SK-N-SH (cell line): ENCODE measurements at regions not wholly inside any gene's neighbourhood (a gene's known extent, or its start where the extent isn't known, plus 50 kb on each side); places are given as distances from the start of the nearest gene placed in this dataset.

Experiments used
- CTCF ChIA-PET: fragments of 300-600, 350-600 bp; formaldehyde crosslinking; extraction: SDS; loops from one replicate; lab custom pipeline; 2021; lab: Yijun Ruan, JAX
- POLR2A ChIA-PET: fragments of 350-600 bp; sonication (Branson Sonifier 250); formaldehyde crosslinking; extraction: SDS; loops from one replicate; lab custom pipeline; 2020; ENCODE audit warnings: antibody characterized with exemption, inconsistent platforms; lab: Yijun Ruan, JAX
- DNase-seq: peaks from one replicate; pipeline ENCODE4 v3.0.0; 2012
- H2AFZ ChIP-seq: fragments of 200-600 bp; sonication (generic); 2 replicates; pipeline ENCODE4 v1.8.1; 2016; ENCODE audit warnings: antibody characterized with exemption, mild to moderate bottlenecking, low read depth
- H3F3A ChIP-seq: fragments of 200-600 bp; sonication (generic); replicated peaks from 2 replicates; pipeline ENCODE3; 2016; ENCODE audit warnings: antibody characterized with exemption, mild to moderate bottlenecking; ENCODE audit not compliant: insufficient read depth
- H3K27ac ChIP-seq, 2 experiments: fragments of 200-500 bp in 1 of 2; fragments of 200-600 bp in 1 of 2; sonication (Bioruptor generic) in 1 of 2; sonication (generic), shearing (Covaris generic) in 1 of 2; 2 replicates each; pipeline versions ENCODE4 v1.5.1 to v1.6.1; 2014 to 2016; ENCODE audit warnings: low read depth in 2 of 2, inconsistent platforms in 1 of 2, low read length in 1 of 2, mild to moderate bottlenecking in 1 of 2, mixed read lengths in 1 of 2
- H3K27me3 ChIP-seq: fragments of 200-600 bp; sonication (generic), shearing (Covaris generic); 2 replicates; pipeline ENCODE4 v1.6.1; 2016; ENCODE audit warnings: mixed run types; ENCODE audit not compliant: insufficient read depth
- H3K36me3 ChIP-seq, 2 experiments: fragments of 200-500 bp in 1 of 2; fragments of 200-600 bp in 1 of 2; sonication (Bioruptor generic) in 1 of 2; sonication (generic) in 1 of 2; replicated peaks in 1 of 2; 2 replicates each; pipeline versions ENCODE3 to v1.5.1; 2014 to 2016; ENCODE audit warnings: low read length in 1 of 2, mild to moderate bottlenecking in 1 of 2; ENCODE audit not compliant: insufficient read depth in 2 of 2, control insufficient read depth in 1 of 2
- H3K4me1 ChIP-seq, 2 experiments: fragments of 200-500 bp in 1 of 2; fragments of 200-600 bp in 1 of 2; sonication (Bioruptor generic) in 1 of 2; sonication (generic), shearing (Covaris generic) in 1 of 2; 2 replicates each; pipeline versions ENCODE4 v1.5.1 to v1.6.1; 2014 to 2016; ENCODE audit warnings: low read depth in 1 of 2, low read length in 1 of 2, mixed run types in 1 of 2; ENCODE audit not compliant: insufficient read depth in 2 of 2, control insufficient read depth in 1 of 2
- H3K4me2 ChIP-seq: fragments of 200-600 bp; sonication (generic), shearing (Covaris generic); 2 replicates; pipeline ENCODE4 v1.6.1; 2017; ENCODE audit warnings: mixed run types
- H3K4me3 ChIP-seq, 2 experiments: fragments of 200-500 bp in 1 of 2; fragments of 200-600 bp in 1 of 2; sonication (Bioruptor generic) in 1 of 2; sonication (generic), shearing (Covaris generic) in 1 of 2; 2 replicates each; pipeline versions ENCODE4 v1.5.1 to v1.8.1; 2014 to 2016; ENCODE audit warnings: low read depth in 2 of 2, inconsistent platforms in 1 of 2, low read length in 1 of 2, mild to moderate bottlenecking in 1 of 2, mixed read lengths in 1 of 2, moderate library complexity in 1 of 2
- H3K79me2 ChIP-seq: fragments of 200-600 bp; sonication (generic); 2 replicates; pipeline ENCODE4 v1.8.1; 2017; ENCODE audit warnings: mild to moderate bottlenecking; ENCODE audit not compliant: insufficient read depth
- H3K9ac ChIP-seq: fragments of 200-600 bp; sonication (generic); 2 replicates; pipeline ENCODE4 v1.6.1; 2017; ENCODE audit warnings: mixed run types
- H3K9me2 ChIP-seq: fragments of 200-600 bp; sonication (generic); 2 replicates; pipeline ENCODE4 v1.6.1; 2017; ENCODE audit warnings: mixed run types
- H3K9me3 ChIP-seq: fragments of 200-600 bp; sonication (generic); 2 replicates; pipeline ENCODE4 v1.6.1; 2017; ENCODE audit warnings: mixed run types, mild to moderate bottlenecking, moderate library complexity
- H4K20me1 ChIP-seq: fragments of 200-600 bp; sonication (generic); 2 replicates; pipeline ENCODE4 v1.6.1; 2017; ENCODE audit warnings: mild to moderate bottlenecking, mixed run types; ENCODE audit not compliant: insufficient read depth
- CHD2 ChIP-seq: fragments of 150-350 bp; IDR thresholded peaks from 2 replicates; pipeline ENCODE4 v1.6.1; 2018; ENCODE audit warnings: low read length; ENCODE audit not compliant: partially characterized antibody
- CTCF ChIP-seq: fragments of 200-600 bp; sonication (generic); IDR thresholded peaks from 2 replicates; pipeline ENCODE4 v1.6.1; 2017; ENCODE audit warnings: antibody characterized with exemption, mild to moderate bottlenecking, moderate library complexity
- ELF1 ChIP-seq: IDR thresholded peaks from 2 replicates; pipeline ENCODE4 v1.4.0; 2012
- FOSL2 ChIP-seq: IDR thresholded peaks from 2 replicates; pipeline ENCODE4 v1.4.0; 2012; ENCODE audit warnings: low read depth, mild to moderate bottlenecking, moderate library complexity, borderline replicate concordance
- FOXM1 ChIP-seq: IDR thresholded peaks from 2 replicates; pipeline ENCODE4 v1.4.0; 2012; ENCODE audit warnings: low read depth, mild to moderate bottlenecking
- GATA2 ChIP-seq: sonication (generic); formaldehyde crosslinking; IDR thresholded peaks from 2 replicates; pipeline ENCODE4 v1.5.0; 2020; ENCODE audit warnings: mild to moderate bottlenecking, missing genetic modification reagents
- JUND ChIP-seq: IDR thresholded peaks from 2 replicates; pipeline ENCODE4 v1.4.0; 2012
- MAX ChIP-seq: IDR thresholded peaks from 2 replicates; pipeline ENCODE4 v1.4.0; 2012; ENCODE audit warnings: low read depth
- MEF2A ChIP-seq: IDR thresholded peaks from 2 replicates; pipeline ENCODE4 v1.4.0; 2012; ENCODE audit warnings: low read depth, borderline replicate concordance
- MXI1 ChIP-seq: IDR thresholded peaks from 2 replicates; pipeline ENCODE4 v1.6.1; 2012; ENCODE audit warnings: mild to moderate bottlenecking, low read depth, low read length, improper control_type of control experiment
- NFIC ChIP-seq: IDR thresholded peaks from 2 replicates; pipeline ENCODE4 v1.4.0; 2012; ENCODE audit warnings: borderline replicate concordance
- NRF1 ChIP-seq: IDR thresholded peaks from 2 replicates; pipeline ENCODE4 v1.6.1; 2012; ENCODE audit warnings: low read depth, mild to moderate bottlenecking, low read length
- PBX3 ChIP-seq: IDR thresholded peaks from 2 replicates; pipeline ENCODE4; 2012
- RAD21 ChIP-seq: IDR thresholded peaks from 2 replicates; pipeline ENCODE4 v1.6.1; 2012; ENCODE audit warnings: mild to moderate bottlenecking, low read length
- RCOR1 ChIP-seq: fragments of 150-350 bp; IDR thresholded peaks from 2 replicates; pipeline ENCODE4 v1.6.1; 2017; ENCODE audit warnings: antibody characterized with exemption, low read length
- REST ChIP-seq: IDR thresholded peaks from 2 replicates; pipeline ENCODE4 v1.6.1; 2012; ENCODE audit warnings: mild to moderate bottlenecking, low read depth, low read length, moderate library complexity
- RFX5 ChIP-seq: IDR thresholded peaks from 2 replicates; pipeline ENCODE4 v1.6.1; 2012; ENCODE audit warnings: mild to moderate bottlenecking, improper control_type of control experiment, low read length
- SIN3A ChIP-seq: IDR thresholded peaks from 2 replicates; pipeline ENCODE4 v1.6.1; 2012; ENCODE audit warnings: low read depth, mild to moderate bottlenecking, low read length, moderate library complexity, borderline replicate concordance
- SMC3 ChIP-seq: IDR thresholded peaks from 2 replicates; pipeline ENCODE4 v1.6.1; 2012; ENCODE audit warnings: low read depth, low read length, improper control_type of control experiment
- TAF1 ChIP-seq: IDR thresholded peaks from 2 replicates; pipeline ENCODE4 v1.6.1; 2012; ENCODE audit warnings: low read depth, mild to moderate bottlenecking, low read length, moderate library complexity, borderline replicate concordance
- USF1 ChIP-seq: IDR thresholded peaks from 2 replicates; pipeline ENCODE4 v1.4.0; 2012; ENCODE audit warnings: low read depth, borderline replicate concordance
- USF2 ChIP-seq: fragments of 150-350 bp; IDR thresholded peaks from 2 replicates; pipeline ENCODE4 v1.6.1; 2017; ENCODE audit warnings: antibody characterized with exemption, low read length, low read depth, borderline replicate concordance
- ZBTB33 ChIP-seq: IDR thresholded peaks from 2 replicates; pipeline ENCODE4 v1.4.0; 2012; ENCODE audit warnings: low read depth, borderline replicate concordance
- WGBS: methylation state at CpG from one replicate; pipeline ENCODE4 v1.1.6; 2017; ENCODE audit warnings: low lambda C conversion rate; 5-methylcytosine and 5-hydroxymethylcytosine counted together

GRCh38 chr22:23500508-23501260, 79.4 kb downstream of the IGLL1 start:
- peaks cover 0 to 30% of the 10 kb centered on the region in 2 experiments; a peak in 1 of 4 replicates for H3K4me1 ChIP-seq
- H2AFZ ChIP-seq = no peak overlapping the region
- no peaks in the 10 kb centered on the region for H4K20me1 ChIP-seq
- H3K27me3 ChIP-seq = no peaks in the 10 kb centered on the region
- ChIA-PET POLR2A (no interaction called here), CTCF (no interaction called here)
- peak; percentile 87 for DNase-seq
- no peaks in the 10 kb centered on the region for H3K9me2 ChIP-seq
- H3K27ac ChIP-seq = peak overlapping the region in 1 of 2 experiments; percentile 75; a peak in 2 of 4 replicates
- H3K4me3 ChIP-seq = no peak overlapping the region
- no peak overlapping the region for H3K9ac ChIP-seq
- H3F3A ChIP-seq = no peaks in the 10 kb centered on the region
- no peaks in the 10 kb centered on the region for H3K36me3 ChIP-seq
- H3K4me2 ChIP-seq = no peak overlapping the region
- no peaks in the 10 kb centered on the region for H3K9me3 ChIP-seq
- 51% methylated on average over 11 of the region's 13 CpGs for WGBS
- H3K79me2 ChIP-seq = no peaks in the 10 kb centered on the region
- no peak for TF ChIP-seq NRF1
- no peak for TF ChIP-seq ZBTB33
- no peak for TF ChIP-seq FOXM1
- TF ChIP-seq MXI1 = no peak
- no peak for TF ChIP-seq SIN3A
- no peak for TF ChIP-seq MAX
- TF ChIP-seq ELF1 = no peak
- no peak for TF ChIP-seq REST
- peak; percentile 33 for TF ChIP-seq CHD2
- TF ChIP-seq PBX3 = no peak
- no peak for TF ChIP-seq NFIC
- TF ChIP-seq TAF1 = no peak
- no peak for TF ChIP-seq MEF2A
- TF ChIP-seq FOSL2 = no peak
- TF ChIP-seq USF2 = no peak
- no peak for TF ChIP-seq CTCF
- no peak for TF ChIP-seq RFX5
- no peak for TF ChIP-seq SMC3
- peak; percentile 43 for TF ChIP-seq RAD21
- TF ChIP-seq RCOR1 = peak; percentile 76
- TF ChIP-seq JUND = no peak
- peak; percentile 86 for TF ChIP-seq GATA2 (CRISPR knock-in tag)
- no peak for TF ChIP-seq USF1
